Cardiac fibroblast (primary cell): ENCODE measurements at regions not wholly inside any gene's neighbourhood (a gene's known extent, or its start where the extent isn't known, plus 50 kb on each side); places are given as distances from the start of the nearest gene placed in this dataset.

Experiments
- DNase-seq, 2 donors: peaks; one replicate each; pipeline versions ENCODE4 v3.0.0 to v3.0.0-alpha.2; 2010; ENCODE audit warnings: low read depth in 2 of 2
- H3K4me3 ChIP-seq, 2 donors: replicated peaks in 1 of 2; 1 replicate in 1 of 2; 2 replicates in 1 of 2; pipeline ENCODE4 v1.5.1; 2011; ENCODE audit warnings: low read depth in 2 of 2, low read length in 2 of 2, mild to moderate bottlenecking in 2 of 2, moderate library complexity in 1 of 2
- CTCF ChIP-seq: IDR thresholded peaks from one replicate; pipeline ENCODE4 v1.5.1; 2011; ENCODE audit warnings: low read depth, mild to moderate bottlenecking, low read length, inconsistent platforms

- DNase-seq = no peak
- TF ChIP-seq CTCF = no peak
- no peak overlapping the region for H3K4me3 ChIP-seq
These were observed 735.1 kb downstream of the TYW1 start for GRCh38 chr7:67731704-67732103.

- H3K4me3 ChIP-seq = no peak overlapping the region
- DNase-seq = no peak
- TF ChIP-seq CTCF = no peak
These were observed 736.3 kb downstream of the TYW1 start for GRCh38 chr7:67732898-67733297.

GRCh38 chr7:67738145-67738544 lies 741.5 kb downstream of the TYW1 start:
- H3K4me3 ChIP-seq = no peak overlapping the region
- no peak for DNase-seq
- no peak for TF ChIP-seq CTCF

GRCh38 chr7:67738958-67739357 lies 742.3 kb downstream of the TYW1 start:
- DNase-seq = peak; percentile 24 to 94
- no peak for TF ChIP-seq CTCF
- H3K4me3 ChIP-seq = no peak overlapping the region

GRCh38 chr7:67743501-67743900 lies 746.9 kb downstream of the TYW1 start:
- no peak for TF ChIP-seq CTCF
- peak in 1 of 2 donors; percentile 43 for DNase-seq
- no peak overlapping the region for H3K4me3 ChIP-seq

- H3K4me3 ChIP-seq = no peak overlapping the region
- TF ChIP-seq CTCF = no peak
- no peak for DNase-seq
These were observed 755.6 kb downstream of the TYW1 start for GRCh38 chr7:67752227-67752626.

GRCh38 chr7:67753891-67754290 lies 757.3 kb downstream of the TYW1 start:
- DNase-seq = peak in 1 of 2 donors; percentile 86

More at GRCh38 chr7:67753891-67754290, 757.3 kb downstream of the TYW1 start:
- no peak overlapping the region for H3K4me3 ChIP-seq
- no peak for TF ChIP-seq CTCF
